Prostate gland (tissue), 2 donors: ENCODE measurements at regions not wholly inside any gene's neighbourhood (a gene's known extent, or its start where the extent isn't known, plus 50 kb on each side); places are given as distances from the start of the nearest gene placed in this dataset.
A peak's percentile ranks its signal among the peaks of the same experiment; 100 is the strongest.

Source experiments
- POLR2A ChIP-seq: fragments of 450-650 bp; IDR thresholded peaks from one replicate; pipeline ENCODE4 v1.6.1; 2016; ENCODE audit warnings: antibody characterized with exemption, mild to moderate bottlenecking
- POLR2AphosphoS5 ChIP-seq: sonication (generic); formaldehyde crosslinking; IDR thresholded peaks from one replicate; pipeline ENCODE4 v1.6.1; 2017; ENCODE audit warnings: antibody characterized with exemption
- TF ChIP-seq, protein P1 (sequence below), 4 experiments: fragments of 200-600 bp in 2 of 4; fragments of 450-650 bp in 2 of 4; sonication (generic) in 2 of 4; IDR thresholded peaks; 1 replicate in 3 of 4; 2 replicates in 1 of 4; pipeline ENCODE4 v1.5.1; 2016 to 2019; ENCODE audit warnings: antibody characterized with exemption in 4 of 4, mild to moderate bottlenecking in 2 of 4, moderate library complexity in 2 of 4

DNA sequence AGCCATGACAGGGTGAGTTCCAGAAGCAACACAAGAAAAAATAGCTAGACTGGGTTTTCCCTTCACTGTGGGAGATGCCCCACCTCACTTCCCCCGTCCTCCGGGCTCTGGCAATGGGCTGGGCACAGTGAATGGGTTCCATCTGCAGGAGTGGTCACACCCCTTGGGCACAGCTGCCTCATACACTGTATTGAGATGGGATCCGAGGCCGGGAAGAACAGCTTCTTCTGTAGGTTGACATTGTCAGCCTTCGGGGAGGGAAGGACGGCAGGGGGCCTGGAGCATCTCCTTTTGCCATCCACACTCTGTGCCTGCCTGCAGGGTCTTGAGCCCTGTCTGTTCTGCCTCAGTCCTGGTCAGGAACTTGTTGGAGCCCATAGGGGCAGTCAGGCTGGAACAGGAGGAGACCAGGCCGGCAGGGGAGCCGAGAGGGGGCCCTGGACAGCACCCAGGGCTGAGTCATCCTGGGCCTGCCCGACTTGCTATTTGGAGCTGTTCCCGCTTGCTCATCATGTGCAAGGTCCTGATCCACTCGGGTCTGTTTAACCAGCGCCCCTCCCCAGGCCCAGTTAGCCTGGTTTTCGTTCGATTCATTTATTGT lies 286.7 kb downstream of the SEC14L1 start:
- TF ChIP-seq, protein P1, sequence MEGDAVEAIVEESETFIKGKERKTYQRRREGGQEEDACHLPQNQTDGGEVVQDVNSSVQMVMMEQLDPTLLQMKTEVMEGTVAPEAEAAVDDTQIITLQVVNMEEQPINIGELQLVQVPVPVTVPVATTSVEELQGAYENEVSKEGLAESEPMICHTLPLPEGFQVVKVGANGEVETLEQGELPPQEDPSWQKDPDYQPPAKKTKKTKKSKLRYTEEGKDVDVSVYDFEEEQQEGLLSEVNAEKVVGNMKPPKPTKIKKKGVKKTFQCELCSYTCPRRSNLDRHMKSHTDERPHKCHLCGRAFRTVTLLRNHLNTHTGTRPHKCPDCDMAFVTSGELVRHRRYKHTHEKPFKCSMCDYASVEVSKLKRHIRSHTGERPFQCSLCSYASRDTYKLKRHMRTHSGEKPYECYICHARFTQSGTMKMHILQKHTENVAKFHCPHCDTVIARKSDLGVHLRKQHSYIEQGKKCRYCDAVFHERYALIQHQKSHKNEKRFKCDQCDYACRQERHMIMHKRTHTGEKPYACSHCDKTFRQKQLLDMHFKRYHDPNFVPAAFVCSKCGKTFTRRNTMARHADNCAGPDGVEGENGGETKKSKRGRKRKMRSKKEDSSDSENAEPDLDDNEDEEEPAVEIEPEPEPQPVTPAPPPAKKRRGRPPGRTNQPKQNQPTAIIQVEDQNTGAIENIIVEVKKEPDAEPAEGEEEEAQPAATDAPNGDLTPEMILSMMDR (IDR thresholded peaks at IDR 0.05): peak in 1 of 4 experiments; percentile 8
- no peak for TF ChIP-seq POLR2A
- peak; percentile 40 for TF ChIP-seq POLR2AphosphoS5
